HEK293T (cell line): ENCODE measurements at regions not wholly inside any gene's neighbourhood (a gene's known extent, or its start where the extent isn't known, plus 50 kb on each side); places are given as distances from the start of the nearest gene placed in this dataset.

ENCODE experiments used
- CTBP1 ChIP-seq: fragments of 450-650 bp; IDR thresholded peaks from 2 replicates; pipeline ENCODE4 v1.6.1; 2016; ENCODE audit warnings: borderline replicate concordance
- SP1 ChIP-seq: fragments of 450-650 bp; IDR thresholded peaks from 2 replicates; pipeline ENCODE4 v1.6.1; 2017

GRCh38 chr3:161793194-161793930, 296.8 kb downstream of the OTOL1 start:
- TF ChIP-seq SP1 (no peak), CTBP1 (no peak)
